ENCODE measurements at regions not wholly inside any gene's neighbourhood (a gene's known extent, or its start where the extent isn't known, plus 50 kb on each side); places are given as distances from the start of the nearest gene placed in this dataset.

DNA sequence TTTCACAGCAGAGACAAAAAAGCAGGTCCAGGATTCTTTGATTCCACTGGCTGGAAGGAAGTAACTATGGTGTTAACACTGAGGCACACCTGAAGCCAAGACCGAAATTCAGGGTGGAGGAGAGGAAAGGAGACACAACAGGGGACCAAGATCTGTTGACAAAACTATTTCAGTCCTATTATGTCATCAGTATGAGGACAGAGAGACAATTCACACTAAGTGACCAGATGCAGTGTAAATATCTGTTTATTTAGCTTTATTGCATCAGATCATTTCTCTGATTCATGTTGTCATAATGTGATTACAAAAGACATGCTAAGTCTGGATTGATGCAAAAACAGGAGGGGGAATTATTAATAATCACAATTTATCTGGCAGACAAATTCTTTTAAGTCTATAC, 118.8 kb downstream of the SIPA1L2 start:
- H3K4me2 ChIP-seq (ENCODE audit: insufficient read depth, low read length) = no peak overlapping the region
- peak; percentile 53 for FAIRE-seq
- H3K79me2 ChIP-seq (ENCODE audit: control insufficient read depth, insufficient read depth, low read length) = peaks cover 8% of the 10 kb centered on the region
- H3K27me3 ChIP-seq (ENCODE audit: control insufficient read depth in 2 of 2, insufficient read depth in 2 of 2, low read length in 2 of 2) = no peaks in the 10 kb centered on the region
- ChIA-PET CTCF (no interaction called here), POLR2A (no interaction called here)
- TF ChIP-seq FOS (IDR thresholded peaks at IDR 0.05; ENCODE audit: borderline replicate concordance, insufficient read depth, low read length) (no peak), MYC (IDR thresholded peaks at IDR 0.05; ENCODE audit: low read depth, low read length) (no peak), EZH2 (IDR thresholded peaks at IDR 0.05; ENCODE audit: borderline replicate concordance, low read depth, low read length, severe bottlenecking) (no peak), POLR2A (IDR thresholded peaks at IDR 0.05; ENCODE audit: low read depth, low read length) (no peak), JUN (IDR thresholded peaks at IDR 0.05; ENCODE audit: borderline replicate concordance, insufficient read depth, insufficient read length, low read depth) (no peak), POLR2AphosphoS5 (IDR thresholded peaks at IDR 0.05; ENCODE audit: insufficient read depth, low read depth, low read length) (no peak), GATA2 (IDR thresholded peaks at IDR 0.05; ENCODE audit: insufficient read depth, insufficient read length, low read depth, low read length) (no peak)
- TF ChIP-seq, protein P1, sequence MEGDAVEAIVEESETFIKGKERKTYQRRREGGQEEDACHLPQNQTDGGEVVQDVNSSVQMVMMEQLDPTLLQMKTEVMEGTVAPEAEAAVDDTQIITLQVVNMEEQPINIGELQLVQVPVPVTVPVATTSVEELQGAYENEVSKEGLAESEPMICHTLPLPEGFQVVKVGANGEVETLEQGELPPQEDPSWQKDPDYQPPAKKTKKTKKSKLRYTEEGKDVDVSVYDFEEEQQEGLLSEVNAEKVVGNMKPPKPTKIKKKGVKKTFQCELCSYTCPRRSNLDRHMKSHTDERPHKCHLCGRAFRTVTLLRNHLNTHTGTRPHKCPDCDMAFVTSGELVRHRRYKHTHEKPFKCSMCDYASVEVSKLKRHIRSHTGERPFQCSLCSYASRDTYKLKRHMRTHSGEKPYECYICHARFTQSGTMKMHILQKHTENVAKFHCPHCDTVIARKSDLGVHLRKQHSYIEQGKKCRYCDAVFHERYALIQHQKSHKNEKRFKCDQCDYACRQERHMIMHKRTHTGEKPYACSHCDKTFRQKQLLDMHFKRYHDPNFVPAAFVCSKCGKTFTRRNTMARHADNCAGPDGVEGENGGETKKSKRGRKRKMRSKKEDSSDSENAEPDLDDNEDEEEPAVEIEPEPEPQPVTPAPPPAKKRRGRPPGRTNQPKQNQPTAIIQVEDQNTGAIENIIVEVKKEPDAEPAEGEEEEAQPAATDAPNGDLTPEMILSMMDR (IDR thresholded peaks at IDR 0.05; ENCODE audit: extremely low read depth in 1 of 2, insufficient read depth in 1 of 2, low read depth in 1 of 2, low read length in 2 of 2) = no peak
- TF ChIP-seq, protein P2, sequence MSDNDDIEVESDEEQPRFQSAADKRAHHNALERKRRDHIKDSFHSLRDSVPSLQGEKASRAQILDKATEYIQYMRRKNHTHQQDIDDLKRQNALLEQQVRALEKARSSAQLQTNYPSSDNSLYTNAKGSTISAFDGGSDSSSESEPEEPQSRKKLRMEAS (IDR thresholded peaks at IDR 0.05; ENCODE audit: insufficient read depth, insufficient read length) = no peak
- no peaks in the 10 kb centered on the region for H3K9me1 ChIP-seq (replicated peaks; ENCODE audit: control insufficient read depth, extremely low read depth, insufficient read depth, low read length)
- dilution Hi-C loops (cut with MboI; ENCODE audit: extremely low pct_ligation_motif_present, low sequenced_read_pairs) = no loop called here
- no peak overlapping the region for H3K9ac ChIP-seq (replicated peaks; ENCODE audit: extremely low read depth, insufficient read depth, low read length)
- H3K4me3 ChIP-seq (replicated peaks in 1 of 3; ENCODE audit: insufficient read depth in 1 of 3, low read depth in 1 of 3, low read length in 3 of 3) = no peak overlapping the region
- no peak overlapping the region for H2AFZ ChIP-seq (ENCODE audit: low read depth, low read length)
- DNase-seq (ENCODE audit: low read depth, low spot score) = no peak
- intact Hi-C loops (cut with micrococcal nuclease) = no loop called here
- no peaks in the 10 kb centered on the region for H3K4me1 ChIP-seq (ENCODE audit: control insufficient read depth, extremely low read depth, insufficient read depth, low read length)
- no peak overlapping the region for H3K27ac ChIP-seq (ENCODE audit: insufficient read depth, low read depth, low read length)
- H4K20me1 ChIP-seq (replicated peaks; ENCODE audit: control insufficient read depth, extremely low read depth, insufficient read depth, low read length) = no peaks in the 10 kb centered on the region
- H3K9me3 ChIP-seq (replicated peaks; ENCODE audit: control insufficient read depth, insufficient read depth, low read length) = no peaks in the 10 kb centered on the region
- H3K36me3 ChIP-seq (ENCODE audit: control insufficient read depth in 2 of 2, extremely low read depth in 1 of 2, insufficient read depth in 2 of 2, low read length in 2 of 2) = no peaks in the 10 kb centered on the region
- BruUV-seq (replicated peaks) = no TSS peak

Data from endothelial cell of umbilical vein (primary cell).